Loucy (cell line): ENCODE measurements at regions not wholly inside any gene's neighbourhood (a gene's known extent, or its start where the extent isn't known, plus 50 kb on each side); places are given as distances from the start of the nearest gene placed in this dataset.

ENCODE experiments used
- CTCF ChIP-seq: fragments of 200-600 bp; sonication (generic); conservative IDR thresholded peaks from 2 replicates; pipeline ENCODE4 v1.5.1; 2014; ENCODE audit warnings: mild to moderate bottlenecking, antibody characterized with exemption, low read length
- EZH2phosphoT487 ChIP-seq: fragments of 200-600 bp; IDR thresholded peaks from 2 replicates; pipeline ENCODE4 v1.6.1; 2018; ENCODE audit warnings: antibody characterized with exemption, mild to moderate bottlenecking, moderate library complexity, borderline replicate concordance

- TF ChIP-seq CTCF: no peak
- TF ChIP-seq EZH2phosphoT487: no peak
Observed at GRCh38 chr4:133493241-133493640, 344.1 kb downstream of the PCDH10 start.
